K562 (cell line): ENCODE measurements at regions not wholly inside any gene's neighbourhood (a gene's known extent, or its start where the extent isn't known, plus 50 kb on each side); places are given as distances from the start of the nearest gene placed in this dataset.

ENCODE experiments used
- ATAC-seq: fragments of 200-7000 bp; cut with Tn5 transposase; 3 replicates; pipeline ENCODE4 v1.9.1; 2020; ENCODE audit warnings: moderate library complexity
- BruUV-seq: library from RNA; stranded (reverse); fragments of 400-500 nt; replicated peaks from 2 replicates; lab custom pipeline; 2021; lab: Mats Ljungman, UMichigan
- CTCF ChIA-PET: fragments of 300-600 bp; formaldehyde crosslinking; extraction: SDS; loops from one replicate; lab custom pipeline; 2021; ENCODE audit warnings: low intra/inter-chr PET ratio; lab: Yijun Ruan, JAX
- POLR2A ChIA-PET: fragments of 300-600, 350-650 bp; sonication (Branson Sonifier 250); formaldehyde crosslinking; extraction: SDS; loops from one replicate; lab custom pipeline; 2021; ENCODE audit warnings: antibody characterized with exemption, inconsistent platforms; lab: Yijun Ruan, JAX
- DNase-seq, 4 experiments: peaks; one replicate each; pipeline versions ENCODE4 v3.0.0 to v3.0.0-alpha.2; 2011 to 2018; ENCODE audit warnings: low spot score in 3 of 4, mixed read lengths in 3 of 4; ENCODE audit errors: extremely low read depth in 1 of 4
- FAIRE-seq: peaks from 2 replicates; lab custom pipeline; 2011; peaks lifted over from hg19 to GRCh38; lab: Jason Lieb, UNC
- H2AFZ ChIP-seq: 2 replicates; pipeline ENCODE4 v1.6.0; 2011; ENCODE audit warnings: low read depth, low read length, control low read depth, inconsistent platforms
- H3K27ac ChIP-seq: fragments of 200-600 bp; 3 replicates; pipeline ENCODE4 v1.8.0; 2011; ENCODE audit warnings: low read depth, mild to moderate bottlenecking, control low read depth, inconsistent platforms, low read length, moderate library complexity, mixed read lengths; ENCODE audit errors: extremely low read depth
- H3K27me3 ChIP-seq, 2 experiments: fragments of 300-600 bp in 1 of 2; 2 replicates in 1 of 2; 3 replicates in 1 of 2; pipeline versions ENCODE4 v1.6.0 to v1.8.0; 2011; ENCODE audit warnings: inconsistent platforms in 2 of 2, low read length in 2 of 2, mild to moderate bottlenecking in 1 of 2, mixed read lengths in 1 of 2, moderate library complexity in 1 of 2; ENCODE audit not compliant: control insufficient read depth in 2 of 2, insufficient read depth in 2 of 2
- H3K36me3 ChIP-seq: fragments of 300-600 bp; 3 replicates; pipeline ENCODE4 v1.8.0; 2011; ENCODE audit warnings: mild to moderate bottlenecking, low read length, inconsistent platforms; ENCODE audit not compliant: control insufficient read depth, insufficient read depth
- H3K4me1 ChIP-seq, 2 experiments: fragments of 200-600 bp in 1 of 2; replicated peaks in 1 of 2; 2 replicates in 1 of 2; 3 replicates in 1 of 2; pipeline versions ENCODE4 v1.5.1 to v1.8.0; 2011; ENCODE audit warnings: inconsistent platforms in 2 of 2, low read length in 2 of 2, mild to moderate bottlenecking in 1 of 2, mixed read lengths in 1 of 2, moderate library complexity in 1 of 2; ENCODE audit not compliant: control insufficient read depth in 2 of 2, insufficient read depth in 2 of 2
- H3K4me2 ChIP-seq: 2 replicates; pipeline ENCODE4 v1.6.1; 2011; ENCODE audit warnings: low read length, control low read depth, inconsistent platforms, mixed read lengths; ENCODE audit not compliant: insufficient read depth
- H3K4me3 ChIP-seq: fragments of 200-600 bp; sonication (generic), shearing (Covaris generic); 2 replicates; pipeline ENCODE4 v1.5.1; 2016; ENCODE audit warnings: control low read depth, inconsistent platforms
- H3K79me2 ChIP-seq: fragments of 200-600 bp; 3 replicates; pipeline ENCODE4 v1.8.0; 2011; ENCODE audit warnings: low read length, inconsistent platforms; ENCODE audit not compliant: control insufficient read depth, insufficient read depth
- H3K9ac ChIP-seq, 2 experiments: 2 replicates each; pipeline versions ENCODE4 v1.6.0 to v1.6.1; 2011; ENCODE audit warnings: low read depth in 2 of 2, low read length in 2 of 2, control low read depth in 1 of 2, inconsistent platforms in 1 of 2, mild to moderate bottlenecking in 1 of 2, mixed read lengths in 1 of 2; ENCODE audit not compliant: insufficient read depth in 1 of 2
- H3K9me1 ChIP-seq: one replicate; pipeline ENCODE4 v1.6.0; 2011; ENCODE audit warnings: inconsistent platforms, mild to moderate bottlenecking, low read length, moderate library complexity; ENCODE audit not compliant: control insufficient read depth, insufficient read depth
- H3K9me3 ChIP-seq: replicated peaks from 2 replicates; pipeline ENCODE4 v1.5.1; 2011; ENCODE audit warnings: low read depth, low read length, inconsistent platforms; ENCODE audit not compliant: control insufficient read depth, insufficient read depth
- H4K20me1 ChIP-seq: replicated peaks from 2 replicates; pipeline ENCODE4 v1.6.1; 2011; ENCODE audit warnings: low read length, inconsistent platforms, mixed read lengths; ENCODE audit not compliant: control insufficient read depth, insufficient read depth
- BRD9 ChIP-seq: fragments of 450-650 bp; IDR thresholded peaks from 2 replicates; pipeline ENCODE4 v1.6.1; 2018; ENCODE audit warnings: low read depth; ENCODE audit not compliant: partially characterized antibody
- HSF4 ChIP-seq: fragments of 250-450 bp; sonication (Bioruptor Pico); IDR thresholded peaks from 2 replicates; pipeline ENCODE4 v2.1.2; 2022; ENCODE audit warnings: mild to moderate bottlenecking, moderate library complexity, borderline replicate concordance
- KDM1A ChIP-seq, 2 experiments: fragments of 450-650 bp; IDR thresholded peaks; 2 replicates each; pipeline ENCODE4 v1.6.1; 2016; ENCODE audit warnings: mild to moderate bottlenecking in 2 of 2
- MTA3 ChIP-seq: fragments of 450-650 bp; formaldehyde crosslinking; IDR thresholded peaks from 2 replicates; pipeline ENCODE4 v1.6.1; 2017; ENCODE audit warnings: mild to moderate bottlenecking, borderline replicate concordance
- NFXL1 ChIP-seq: fragments of 450-650 bp; formaldehyde crosslinking; IDR thresholded peaks from 2 replicates; pipeline ENCODE4 v1.4.0; 2021; ENCODE audit warnings: mild to moderate bottlenecking
- RBBP5 ChIP-seq: fragments of 200-600 bp; sonication (generic); IDR thresholded peaks from 2 replicates; pipeline ENCODE4 v1.6.1; 2012; ENCODE audit warnings: borderline replicate concordance, mild to moderate bottlenecking, low read length, control low read depth, inconsistent platforms; ENCODE audit not compliant: insufficient read depth, poor library complexity, severe bottlenecking
- ZBTB11 ChIP-seq, 3 experiments: fragments of 200-800 bp in 1 of 3; fragments of 250-450 bp in 1 of 3; fragments of 450-650 bp in 1 of 3; sonication (Bioruptor Pico) in 1 of 3; sonication (Bioruptor generic) in 1 of 3; formaldehyde crosslinking in 1 of 3; IDR thresholded peaks; 2 replicates each; pipeline versions ENCODE4 v1.6.1 to v1.8.0; 2016 to 2022; ENCODE audit warnings: mild to moderate bottlenecking in 2 of 3, missing genetic modification characterization in 2 of 3, missing compliant biosample characterization in 1 of 3, moderate library complexity in 1 of 3
- ZNF224 ChIP-seq: sonication (generic); formaldehyde crosslinking; IDR thresholded peaks from 2 replicates; pipeline ENCODE4 v1.8.0; 2022; ENCODE audit warnings: mild to moderate bottlenecking, missing genetic modification reagents
- WGBS: fragments of 100-300 bp; shearing (Covaris generic); methylation state at CpG from one replicate; pipeline ENCODE4 v1.1.6; 2016; ENCODE audit warnings: low coverage, mixed read lengths; ENCODE audit not compliant: insufficient coverage; ENCODE audit errors: missing lambda C conversion rate; 5-methylcytosine and 5-hydroxymethylcytosine counted together
- in situ Hi-C: fragments of 300-500 bp; cut with MboI; formaldehyde crosslinking; loops from 4 replicates; pipeline ENCODE4 v1.15.0; 2018; ENCODE audit warnings: inconsistent platforms, mixed read lengths
- intact Hi-C: fragments of 100-400 bp; cut with micrococcal nuclease; formaldehyde crosslinking; loops from 2 replicates; pipeline ENCODE4 v1.14.2; 2022
- TF ChIP-seq, protein P1 (sequence below), 2 experiments: IDR thresholded peaks in 1 of 2; conservative IDR thresholded peaks in 1 of 2; 2 replicates each; pipeline ENCODE4 v1.6.1; 2016; ENCODE audit warnings: low read depth in 2 of 2, mild to moderate bottlenecking in 1 of 2, missing compliant biosample characterization in 1 of 2, missing genetic modification characterization in 1 of 2, moderate library complexity in 1 of 2

DNA sequence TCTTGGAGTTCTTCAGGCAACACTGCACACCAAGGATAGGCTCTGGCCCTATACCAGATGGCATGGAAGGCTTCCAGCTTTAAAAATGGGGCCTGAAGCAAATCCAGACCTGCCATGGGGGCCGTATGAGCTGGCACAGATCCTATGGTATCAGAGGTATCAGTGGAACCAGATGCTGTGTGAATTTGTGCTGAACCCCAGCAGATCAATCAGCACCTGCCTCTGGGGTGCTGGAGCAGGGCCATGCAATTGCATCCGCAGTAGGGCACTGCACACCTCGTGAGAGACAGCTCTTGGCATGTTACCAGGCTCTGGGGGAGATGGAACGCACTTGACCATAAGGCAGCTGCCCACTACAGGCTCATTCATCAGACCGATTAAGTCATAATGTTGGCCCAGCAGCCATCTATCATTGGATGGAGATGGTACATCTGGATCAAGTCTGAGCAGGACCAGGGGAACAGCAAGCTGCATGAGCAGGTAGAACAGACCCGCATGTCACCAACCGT is 221.5 kb downstream of the MYLK4 start:
- intact Hi-C loops = no loop called here
- Histone ChIP-seq H3K79me2 (no peaks in the 10 kb centered on the region), H2AFZ (no peak overlapping the region), H3K4me3 (no peak overlapping the region), H3K4me1 (no peaks in the 10 kb centered on the region), H3K27me3 (peaks cover 0 to 10% of the 10 kb centered on the region in 2 experiments; a peak in 2 of 5 replicates)
- POLR2A ChIA-PET = no interaction called here
- in situ Hi-C loops = no loop called here
- no TSS peak for BruUV-seq
- under 1% methylated on average over 7 of the region's 7 CpGs for WGBS
- DNase-seq = no peak
- TF ChIP-seq KDM1A (IDR thresholded peaks at IDR 0.05) (no peak), ZNF224 (CRISPR knock-in tag) (no peak), MTA3 (no peak), BRD9 (no peak), RBBP5 (no peak), NFXL1 (CRISPR knock-in tag) (no peak), ZBTB11 (CRISPR knock-in tag; IDR thresholded peaks at IDR 0.05) (no peak), HSF4 (CRISPR knock-in tag) (no peak)
- TF ChIP-seq, protein P1, sequence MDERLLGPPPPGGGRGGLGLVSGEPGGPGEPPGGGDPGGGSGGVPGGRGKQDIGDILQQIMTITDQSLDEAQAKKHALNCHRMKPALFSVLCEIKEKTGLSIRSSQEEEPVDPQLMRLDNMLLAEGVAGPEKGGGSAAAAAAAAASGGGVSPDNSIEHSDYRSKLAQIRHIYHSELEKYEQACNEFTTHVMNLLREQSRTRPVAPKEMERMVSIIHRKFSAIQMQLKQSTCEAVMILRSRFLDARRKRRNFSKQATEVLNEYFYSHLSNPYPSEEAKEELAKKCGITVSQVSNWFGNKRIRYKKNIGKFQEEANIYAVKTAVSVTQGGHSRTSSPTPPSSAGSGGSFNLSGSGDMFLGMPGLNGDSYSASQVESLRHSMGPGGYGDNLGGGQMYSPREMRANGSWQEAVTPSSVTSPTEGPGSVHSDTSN (CRISPR knock-in tag; IDR thresholded peaks at IDR 0.05; ENCODE audit: low read depth) = no peak
- TF ChIP-seq, protein P1 (tag; conservative IDR thresholded peaks at IDR 0.05; ENCODE audit: low read depth) = no peak
- TF ChIP-seq, all 486 proteins: peak for 0
- ATAC-seq (no peak), FAIRE-seq (no peak)
- CTCF ChIA-PET = no interaction called here
- Histone ChIP-seq H3K9me1 (no peaks in the 10 kb centered on the region), H3K9ac (no peak overlapping the region), H3K27ac (no peak overlapping the region), H4K20me1 (no peaks in the 10 kb centered on the region), H3K36me3 (no peaks in the 10 kb centered on the region), H3K4me2 (no peak overlapping the region), H3K9me3 (no peaks in the 10 kb centered on the region)
